ENCODE measurements at regions not wholly inside any gene's neighbourhood (a gene's known extent, or its start where the extent isn't known, plus 50 kb on each side); places are given as distances from the start of the nearest gene placed in this dataset.

DNA sequence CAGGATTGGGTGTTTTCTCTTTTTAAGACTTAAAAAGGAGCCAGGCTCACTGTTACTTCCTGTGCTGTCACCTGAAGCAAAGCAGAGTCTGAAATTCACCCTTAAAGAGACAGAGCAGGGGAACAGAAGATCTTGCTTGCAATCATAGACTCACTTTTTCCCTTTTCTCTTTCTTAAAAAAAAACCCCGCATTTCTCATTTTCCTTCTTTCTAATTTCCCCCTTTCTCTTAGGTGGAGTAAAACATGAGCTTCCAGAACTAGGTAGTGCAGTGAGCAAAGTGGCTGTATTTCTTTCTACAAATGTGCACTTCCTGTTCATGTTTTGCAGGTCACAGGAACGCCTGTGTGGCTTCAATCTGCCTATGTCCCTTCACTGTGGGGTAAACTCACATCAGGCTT lies 381.2 kb downstream of the LPIN1 start:
- TF ChIP-seq, protein P1, sequence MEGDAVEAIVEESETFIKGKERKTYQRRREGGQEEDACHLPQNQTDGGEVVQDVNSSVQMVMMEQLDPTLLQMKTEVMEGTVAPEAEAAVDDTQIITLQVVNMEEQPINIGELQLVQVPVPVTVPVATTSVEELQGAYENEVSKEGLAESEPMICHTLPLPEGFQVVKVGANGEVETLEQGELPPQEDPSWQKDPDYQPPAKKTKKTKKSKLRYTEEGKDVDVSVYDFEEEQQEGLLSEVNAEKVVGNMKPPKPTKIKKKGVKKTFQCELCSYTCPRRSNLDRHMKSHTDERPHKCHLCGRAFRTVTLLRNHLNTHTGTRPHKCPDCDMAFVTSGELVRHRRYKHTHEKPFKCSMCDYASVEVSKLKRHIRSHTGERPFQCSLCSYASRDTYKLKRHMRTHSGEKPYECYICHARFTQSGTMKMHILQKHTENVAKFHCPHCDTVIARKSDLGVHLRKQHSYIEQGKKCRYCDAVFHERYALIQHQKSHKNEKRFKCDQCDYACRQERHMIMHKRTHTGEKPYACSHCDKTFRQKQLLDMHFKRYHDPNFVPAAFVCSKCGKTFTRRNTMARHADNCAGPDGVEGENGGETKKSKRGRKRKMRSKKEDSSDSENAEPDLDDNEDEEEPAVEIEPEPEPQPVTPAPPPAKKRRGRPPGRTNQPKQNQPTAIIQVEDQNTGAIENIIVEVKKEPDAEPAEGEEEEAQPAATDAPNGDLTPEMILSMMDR (IDR thresholded peaks at IDR 0.05; ENCODE audit: borderline replicate concordance, control extremely low read depth, extremely low read depth, insufficient read depth, missing control alignments) = no peak
- DNase-seq (ENCODE audit: low spot score) = no peak
- in situ Hi-C loops (cut with MboI; ENCODE audit: low sequenced_read_pairs, unreplicated experiment) = no loop called here

DNA sequence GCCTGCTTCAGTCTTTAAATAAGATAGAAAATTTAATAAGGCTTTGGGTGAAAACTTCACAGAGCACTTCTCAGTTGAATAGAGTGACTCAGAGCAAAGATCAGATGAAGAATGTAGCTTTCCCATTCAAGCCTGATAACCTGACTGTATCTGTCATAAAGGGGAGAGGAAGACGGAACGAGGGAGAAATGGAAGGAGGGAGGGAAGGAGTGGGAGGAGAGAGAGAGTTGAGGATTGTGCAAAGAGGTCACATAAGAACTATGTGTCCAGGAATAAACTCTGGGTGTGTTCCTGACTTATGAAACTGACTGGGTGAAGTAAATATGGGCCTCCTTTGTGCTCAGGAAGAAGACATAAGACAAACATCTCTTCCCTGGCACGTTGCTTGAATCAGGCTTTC lies 385.5 kb downstream of the LPIN1 start:
- TF ChIP-seq, protein P1 (IDR thresholded peaks at IDR 0.05; ENCODE audit: borderline replicate concordance, control extremely low read depth, extremely low read depth, insufficient read depth, missing control alignments) = no peak
- in situ Hi-C loops (cut with MboI; ENCODE audit: low sequenced_read_pairs, unreplicated experiment) = no loop called here
- no peak for DNase-seq (ENCODE audit: low spot score)

DNA sequence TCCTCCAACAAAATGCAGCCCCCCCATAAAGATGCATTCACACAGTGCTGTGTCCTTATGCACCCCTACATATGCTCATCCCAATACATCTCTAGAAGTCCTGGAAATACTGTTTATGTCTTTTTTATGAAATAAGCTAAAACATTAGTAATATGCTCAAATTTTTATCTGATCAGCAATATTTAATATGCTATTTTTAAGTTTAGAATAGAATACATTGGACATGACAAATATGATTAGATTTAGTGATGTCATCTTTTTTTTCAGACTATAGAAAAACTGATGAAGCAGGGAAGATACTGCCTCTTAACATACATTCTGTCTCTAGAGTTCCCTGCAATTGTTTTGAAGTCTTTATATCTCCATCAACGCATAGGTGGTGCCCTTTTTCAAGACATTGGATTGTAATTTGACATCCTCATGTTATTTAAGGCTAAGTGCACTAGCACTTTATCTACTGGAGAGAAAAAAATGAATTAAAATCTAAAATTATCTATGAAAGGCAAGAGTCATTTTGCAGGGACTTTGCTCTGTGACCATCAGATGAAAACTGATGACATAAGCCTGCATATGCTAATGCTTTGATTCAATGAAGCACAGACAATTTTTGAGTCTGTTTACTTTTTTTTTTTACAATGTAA lies 395.3 kb downstream of the LPIN1 start:
- TF ChIP-seq, protein P1 (IDR thresholded peaks at IDR 0.05; ENCODE audit: borderline replicate concordance, control extremely low read depth, extremely low read depth, insufficient read depth, missing control alignments) = no peak
- no peak for DNase-seq (ENCODE audit: low spot score)
- in situ Hi-C loops (cut with MboI; ENCODE audit: low sequenced_read_pairs, unreplicated experiment) = no loop called here

DNA sequence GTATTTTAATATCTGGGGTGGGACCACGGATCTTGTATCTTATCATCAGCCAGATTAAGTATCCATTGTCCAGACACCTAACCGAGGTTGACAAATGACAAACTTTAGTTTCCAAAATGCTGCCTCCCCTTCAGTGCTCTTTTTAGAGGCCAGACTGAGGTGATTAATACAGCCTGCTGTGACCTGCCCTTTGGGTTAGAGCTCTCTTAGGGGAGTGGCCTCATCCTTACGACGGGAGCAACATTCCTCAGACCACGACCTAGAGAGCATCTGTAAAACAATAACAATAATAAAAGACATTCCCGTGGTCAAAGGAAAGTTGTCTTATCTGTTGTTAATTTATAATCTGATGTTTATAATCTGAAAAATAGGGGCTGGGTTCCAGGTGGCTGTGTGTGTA lies 405.3 kb downstream of the LPIN1 start:
- no peak for DNase-seq (ENCODE audit: low spot score)
- TF ChIP-seq, protein P1 (IDR thresholded peaks at IDR 0.05; ENCODE audit: borderline replicate concordance, control extremely low read depth, extremely low read depth, insufficient read depth, missing control alignments) = no peak
- in situ Hi-C loops (cut with MboI; ENCODE audit: low sequenced_read_pairs, unreplicated experiment) = no loop called here

DNA sequence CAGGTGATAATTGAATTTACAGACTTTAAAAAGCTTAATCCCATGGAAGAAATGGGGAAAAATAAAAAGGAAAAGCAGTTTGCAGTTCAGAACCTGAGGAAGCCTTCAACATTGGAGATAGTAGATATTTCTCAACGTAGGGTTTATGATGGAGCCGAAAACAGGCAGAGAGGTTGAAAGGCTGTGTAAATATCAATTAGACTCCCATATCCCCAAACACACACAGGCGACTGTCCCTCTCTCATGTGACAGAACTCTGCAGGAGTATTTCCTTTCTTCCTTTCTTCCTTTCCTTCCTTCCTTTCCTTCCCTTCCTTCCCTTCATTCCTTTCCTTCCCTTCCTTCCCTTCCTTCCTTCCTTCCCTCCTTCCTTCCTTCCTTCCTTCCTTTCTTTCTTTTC lies 406.5 kb downstream of the LPIN1 start:
- DNase-seq (ENCODE audit: low spot score) = no peak

DNA sequence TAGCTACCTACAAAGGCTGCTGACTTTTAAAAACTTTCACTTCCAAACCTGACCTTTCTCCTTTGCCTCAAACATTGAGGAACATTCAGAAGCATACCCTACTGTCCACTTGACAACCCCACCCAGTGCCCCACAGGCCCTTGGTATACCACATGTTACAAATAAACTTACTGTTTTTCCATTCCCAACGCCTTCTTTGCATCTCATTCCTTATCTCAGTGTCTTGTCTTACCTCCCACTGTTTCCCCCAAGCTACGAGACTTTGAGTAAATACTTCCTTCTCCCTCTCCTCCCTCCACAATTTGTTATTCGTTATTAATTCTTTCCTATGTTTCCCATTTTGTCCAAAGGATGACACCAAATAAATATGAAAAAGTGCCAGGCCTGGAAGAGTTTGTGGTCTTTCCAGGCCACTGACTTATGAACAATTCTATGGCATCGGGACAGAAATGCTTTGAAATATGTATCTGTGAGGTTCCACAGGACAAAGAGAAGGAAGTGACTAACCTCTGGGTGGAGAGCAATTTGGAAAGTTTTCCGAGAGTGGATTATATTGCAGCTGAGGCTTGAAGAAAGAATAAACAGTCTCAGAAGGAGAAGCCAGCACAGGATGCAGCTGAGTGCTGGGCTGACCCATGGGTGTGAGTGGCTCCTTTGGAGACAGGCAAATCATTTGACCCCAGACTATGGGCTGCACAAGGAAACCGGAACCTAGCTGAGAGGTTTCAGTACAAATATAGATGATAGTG lies 409.0 kb downstream of the LPIN1 start:
- in situ Hi-C loops (cut with MboI; ENCODE audit: low sequenced_read_pairs, unreplicated experiment) = no loop called here
- TF ChIP-seq, protein P1 (IDR thresholded peaks at IDR 0.05; ENCODE audit: borderline replicate concordance, control extremely low read depth, extremely low read depth, insufficient read depth, missing control alignments) = no peak
- no peak for DNase-seq (ENCODE audit: low spot score)

More for the DNA sequence above, 406.5 kb downstream of the LPIN1 start:
- in situ Hi-C loops (cut with MboI; ENCODE audit: low sequenced_read_pairs, unreplicated experiment) = no loop called here
- TF ChIP-seq, protein P1 (IDR thresholded peaks at IDR 0.05; ENCODE audit: borderline replicate concordance, control extremely low read depth, extremely low read depth, insufficient read depth, missing control alignments) = no peak

Measured in GM13976 (cell line).